ENCODE measurements at regions not wholly inside any gene's neighbourhood (a gene's known extent, or its start where the extent isn't known, plus 50 kb on each side); places are given as distances from the start of the nearest gene placed in this dataset.

GRCh38 chr10:29176845-29177832, 111.7 kb upstream of the LYZL1 start:
- Histone ChIP-seq H3K27me3 (ENCODE audit: control insufficient read depth, insufficient read depth, low read length) (no peaks in the 10 kb centered on the region), H3K4me3 (ENCODE audit: low read length) (no peak overlapping the region), H3K27ac (ENCODE audit: low read length) (no peak overlapping the region), H3K36me3 (ENCODE audit: control insufficient read depth, low read depth, low read length) (no peaks in the 10 kb centered on the region), H3K9ac (ENCODE audit: low read length) (no peak overlapping the region), H3K4me1 (ENCODE audit: control insufficient read depth, low read depth, low read length) (no peaks in the 10 kb centered on the region), H3K9me3 (ENCODE audit: control insufficient read depth, low read depth, low read length) (peaks cover 3% of the 10 kb centered on the region)

GRCh38 chr10:29181936-29182335, 106.9 kb upstream of the LYZL1 start:
- H3K36me3 ChIP-seq (ENCODE audit: control insufficient read depth, low read depth, low read length) = no peaks in the 10 kb centered on the region
- H3K4me3 ChIP-seq (ENCODE audit: low read length) = no peak overlapping the region
- no peaks in the 10 kb centered on the region for H3K9me3 ChIP-seq (ENCODE audit: control insufficient read depth, low read depth, low read length)
- peaks cover 8% of the 10 kb centered on the region for H3K4me1 ChIP-seq (ENCODE audit: control insufficient read depth, low read depth, low read length)
- no peak overlapping the region for H3K9ac ChIP-seq (ENCODE audit: low read length)
- H3K27me3 ChIP-seq (ENCODE audit: control insufficient read depth, insufficient read depth, low read length) = no peaks in the 10 kb centered on the region
- no peak overlapping the region for H3K27ac ChIP-seq (ENCODE audit: low read length)

GRCh38 chr10:29183301-29183945, 105.4 kb upstream of the LYZL1 start:
- H3K36me3 ChIP-seq (ENCODE audit: control insufficient read depth, low read depth, low read length) = no peaks in the 10 kb centered on the region
- H3K27ac ChIP-seq (ENCODE audit: low read length) = no peak overlapping the region
- H3K27me3 ChIP-seq (ENCODE audit: control insufficient read depth, insufficient read depth, low read length) = no peaks in the 10 kb centered on the region
- H3K4me1 ChIP-seq (ENCODE audit: control insufficient read depth, low read depth, low read length) = peaks cover 8% of the 10 kb centered on the region
- H3K9ac ChIP-seq (ENCODE audit: low read length) = no peak overlapping the region
- no peaks in the 10 kb centered on the region for H3K9me3 ChIP-seq (ENCODE audit: control insufficient read depth, low read depth, low read length)
- no peak overlapping the region for H3K4me3 ChIP-seq (ENCODE audit: low read length)

DNA sequence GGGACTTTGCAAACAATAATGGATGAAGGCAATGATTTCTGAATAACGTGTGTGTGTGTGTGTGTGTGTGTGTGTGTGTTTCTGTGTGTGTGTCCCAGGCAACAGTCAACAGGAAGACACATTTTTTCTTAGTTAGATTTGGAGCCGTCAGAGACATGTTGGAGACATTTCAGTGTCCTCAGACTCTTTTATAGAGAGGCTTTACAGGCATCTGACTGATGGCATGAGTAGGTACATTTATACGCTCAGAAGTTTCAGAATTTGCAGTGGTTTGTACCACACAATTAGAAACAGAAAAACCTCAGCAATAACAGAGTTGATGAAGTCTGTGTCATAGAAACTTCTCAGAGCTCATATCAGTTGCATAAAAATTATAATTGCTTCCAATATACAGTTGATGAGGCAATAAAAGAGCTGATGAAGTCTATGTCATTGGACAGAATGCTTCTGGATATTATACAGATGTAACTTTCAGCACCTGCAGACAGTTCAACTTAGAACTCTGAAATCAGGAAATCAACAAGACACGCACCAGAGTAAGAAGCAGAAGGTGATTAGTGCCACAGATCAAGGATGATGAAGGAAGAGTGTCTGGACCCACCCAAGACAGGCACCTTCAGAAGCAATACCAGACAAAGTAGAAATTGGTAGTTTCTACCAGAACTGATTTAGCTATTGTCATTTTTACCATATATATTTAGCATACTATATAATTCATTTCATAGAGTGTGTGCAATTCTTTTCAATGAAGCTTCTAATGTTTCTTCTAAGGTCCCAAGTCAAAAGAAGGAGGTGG, 104.5 kb upstream of the LYZL1 start:
- no peak overlapping the region for H3K9ac ChIP-seq (ENCODE audit: low read length)
- H3K27ac ChIP-seq (ENCODE audit: low read length) = no peak overlapping the region
- peaks cover 8% of the 10 kb centered on the region for H3K4me1 ChIP-seq (ENCODE audit: control insufficient read depth, low read depth, low read length)
- H3K9me3 ChIP-seq (ENCODE audit: control insufficient read depth, low read depth, low read length) = no peaks in the 10 kb centered on the region
- H3K4me3 ChIP-seq (ENCODE audit: low read length) = no peak overlapping the region
- no peaks in the 10 kb centered on the region for H3K27me3 ChIP-seq (ENCODE audit: control insufficient read depth, insufficient read depth, low read length)
- H3K36me3 ChIP-seq (ENCODE audit: control insufficient read depth, low read depth, low read length) = no peaks in the 10 kb centered on the region

DNA sequence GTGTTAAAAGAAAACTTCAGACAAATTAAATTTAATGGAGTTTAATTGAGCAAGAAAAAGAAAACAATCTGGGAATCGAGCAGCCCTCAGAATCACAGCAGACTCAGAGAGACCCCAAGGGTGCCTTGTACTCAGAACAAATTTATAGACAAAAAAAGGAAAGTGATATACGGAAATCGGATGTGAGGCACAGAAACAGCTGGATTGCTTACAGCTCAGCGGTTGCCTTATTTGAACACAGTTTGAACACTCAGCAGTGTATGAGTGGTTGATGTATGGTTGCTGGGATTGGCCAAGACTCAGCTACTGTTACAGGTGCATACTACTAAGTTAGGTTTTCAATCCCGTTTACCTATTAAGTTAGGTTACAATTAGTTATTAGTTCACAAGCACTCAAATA, 103.8 kb upstream of the LYZL1 start:
- Histone ChIP-seq H3K27ac (ENCODE audit: low read length) (no peak overlapping the region), H3K9me3 (ENCODE audit: control insufficient read depth, low read depth, low read length) (no peaks in the 10 kb centered on the region), H3K27me3 (ENCODE audit: control insufficient read depth, insufficient read depth, low read length) (no peaks in the 10 kb centered on the region), H3K4me1 (ENCODE audit: control insufficient read depth, low read depth, low read length) (peaks cover 8% of the 10 kb centered on the region), H3K36me3 (ENCODE audit: control insufficient read depth, low read depth, low read length) (no peaks in the 10 kb centered on the region), H3K4me3 (ENCODE audit: low read length) (no peak overlapping the region), H3K9ac (ENCODE audit: low read length) (no peak overlapping the region)

GRCh38 chr10:29186221-29186620, 102.6 kb upstream of the LYZL1 start:
- H3K4me3 ChIP-seq (ENCODE audit: low read length) = no peak overlapping the region
- H3K4me1 ChIP-seq (ENCODE audit: control insufficient read depth, low read depth, low read length) = peaks cover 8% of the 10 kb centered on the region
- H3K36me3 ChIP-seq (ENCODE audit: control insufficient read depth, low read depth, low read length) = no peaks in the 10 kb centered on the region
- H3K9ac ChIP-seq (ENCODE audit: low read length) = no peak overlapping the region
- no peak overlapping the region for H3K27ac ChIP-seq (ENCODE audit: low read length)
- no peaks in the 10 kb centered on the region for H3K27me3 ChIP-seq (ENCODE audit: control insufficient read depth, insufficient read depth, low read length)
- H3K9me3 ChIP-seq (ENCODE audit: control insufficient read depth, low read depth, low read length) = no peaks in the 10 kb centered on the region

- H3K9me3 ChIP-seq (ENCODE audit: control insufficient read depth, low read depth, low read length) = no peaks in the 10 kb centered on the region
- H3K4me1 ChIP-seq (ENCODE audit: control insufficient read depth, low read depth, low read length) = peaks cover 5% of the 10 kb centered on the region
- no peak overlapping the region for H3K27ac ChIP-seq (ENCODE audit: low read length)
- H3K4me3 ChIP-seq (ENCODE audit: low read length) = no peak overlapping the region
- no peak overlapping the region for H3K9ac ChIP-seq (ENCODE audit: low read length)
- H3K27me3 ChIP-seq (ENCODE audit: control insufficient read depth, insufficient read depth, low read length) = no peaks in the 10 kb centered on the region
- H3K36me3 ChIP-seq (ENCODE audit: control insufficient read depth, low read depth, low read length) = no peaks in the 10 kb centered on the region
These were observed 99.6 kb upstream of the LYZL1 start for GRCh38 chr10:29189256-29189655.

- no peak overlapping the region for H3K9ac ChIP-seq (ENCODE audit: low read length)
- H3K4me3 ChIP-seq (ENCODE audit: low read length) = no peak overlapping the region
- peaks cover 5% of the 10 kb centered on the region for H3K4me1 ChIP-seq (ENCODE audit: control insufficient read depth, low read depth, low read length)
- H3K36me3 ChIP-seq (ENCODE audit: control insufficient read depth, low read depth, low read length) = no peaks in the 10 kb centered on the region
- no peak overlapping the region for H3K27ac ChIP-seq (ENCODE audit: low read length)
- no peaks in the 10 kb centered on the region for H3K27me3 ChIP-seq (ENCODE audit: control insufficient read depth, insufficient read depth, low read length)
- H3K9me3 ChIP-seq (ENCODE audit: control insufficient read depth, low read depth, low read length) = no peaks in the 10 kb centered on the region
These were observed 97.2 kb upstream of the LYZL1 start for GRCh38 chr10:29191674-29192073.

DNA sequence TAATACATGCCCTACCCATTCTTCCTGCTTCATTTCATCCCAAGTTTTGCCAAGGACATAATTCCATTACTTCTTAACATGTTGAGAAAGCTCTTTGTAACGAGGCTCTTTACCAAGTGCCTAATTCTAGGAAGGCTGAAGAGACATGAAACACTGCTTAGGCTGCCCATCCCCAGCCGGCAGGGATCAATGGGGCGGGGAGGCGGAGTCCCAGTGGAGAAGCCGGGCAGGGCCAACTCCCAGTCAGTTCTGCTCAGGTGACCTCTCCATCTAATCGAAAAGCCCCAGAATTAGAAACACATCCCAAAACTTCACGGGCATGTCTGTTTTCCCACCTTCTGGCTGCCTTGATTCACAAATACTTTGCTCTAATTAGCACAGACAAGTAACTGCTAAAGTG, 89.5 kb upstream of the LYZL1 start:
- H3K27me3 ChIP-seq (ENCODE audit: control insufficient read depth, insufficient read depth, low read length) = no peaks in the 10 kb centered on the region
- H3K4me3 ChIP-seq (ENCODE audit: low read length) = no peak overlapping the region
- peaks cover 7% of the 10 kb centered on the region for H3K4me1 ChIP-seq (ENCODE audit: control insufficient read depth, low read depth, low read length)
- H3K36me3 ChIP-seq (ENCODE audit: control insufficient read depth, low read depth, low read length) = no peaks in the 10 kb centered on the region
- H3K27ac ChIP-seq (ENCODE audit: low read length) = no peak overlapping the region
- H3K9me3 ChIP-seq (ENCODE audit: control insufficient read depth, low read depth, low read length) = no peaks in the 10 kb centered on the region
- H3K9ac ChIP-seq (ENCODE audit: low read length) = no peak overlapping the region

DNA sequence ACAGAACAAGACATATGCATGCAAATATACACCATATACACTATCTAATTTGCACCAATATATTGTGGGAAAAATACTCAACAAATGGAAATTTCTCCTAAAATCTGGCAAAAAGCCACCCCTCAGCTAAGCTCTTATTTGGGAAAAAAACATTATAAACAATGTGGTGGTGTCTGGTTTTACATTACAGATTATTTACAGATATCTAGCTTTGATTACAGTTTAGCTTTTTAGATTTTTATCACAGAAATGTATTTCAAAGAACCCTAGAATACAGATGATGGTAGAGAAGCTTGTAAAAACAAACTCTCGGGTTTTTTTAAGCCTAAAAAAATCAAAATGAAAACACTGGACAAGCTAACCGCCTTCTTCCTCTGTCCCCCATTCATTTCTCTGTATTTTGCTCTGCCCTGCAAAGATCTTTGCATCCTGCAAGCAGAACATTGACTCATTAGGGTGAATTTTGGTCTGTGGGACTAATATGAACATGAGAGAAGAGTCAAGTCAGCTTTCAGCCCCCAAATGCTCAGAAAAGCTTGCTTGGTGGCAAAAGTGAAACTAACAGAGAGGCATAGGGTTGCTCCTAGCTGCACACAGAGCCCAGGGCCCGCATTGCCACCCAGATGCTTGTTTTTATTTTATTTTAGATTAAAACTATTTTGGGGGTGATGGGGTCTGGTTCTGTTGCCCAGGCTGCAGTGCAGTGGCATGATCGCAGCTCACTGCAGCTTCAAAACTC, 88.8 kb upstream of the LYZL1 start:
- no peak overlapping the region for H3K27ac ChIP-seq (ENCODE audit: low read length)
- no peaks in the 10 kb centered on the region for H3K9me3 ChIP-seq (ENCODE audit: control insufficient read depth, low read depth, low read length)
- H3K4me1 ChIP-seq (ENCODE audit: control insufficient read depth, low read depth, low read length) = peaks cover 13% of the 10 kb centered on the region
- no peaks in the 10 kb centered on the region for H3K36me3 ChIP-seq (ENCODE audit: control insufficient read depth, low read depth, low read length)
- no peak overlapping the region for H3K4me3 ChIP-seq (ENCODE audit: low read length)
- H3K27me3 ChIP-seq (ENCODE audit: control insufficient read depth, insufficient read depth, low read length) = no peaks in the 10 kb centered on the region
- H3K9ac ChIP-seq (ENCODE audit: low read length) = no peak overlapping the region

Data from iPS-18a (cell line).